Islet precursor cell (in vitro differentiated cells): ENCODE measurements at regions not wholly inside any gene's neighbourhood (a gene's known extent, or its start where the extent isn't known, plus 50 kb on each side); places are given as distances from the start of the nearest gene placed in this dataset.
"Not testable (repeated sequence)": the region's sequence is repeated elsewhere in the genome, so short reads cannot be mapped to it uniquely, and the experiment has no call there.

Source experiments
- DNase-seq: peaks from one replicate; pipeline ENCODE4 v3.0.0-alpha.2; 2018

- DNase-seq = peak; percentile 94
Measured at GRCh38 chr6:19892260-19892659, 55.1 kb downstream of the ID4 start.

- DNase-seq = no peak
Measured at GRCh38 chr6:19895866-19896692, 58.9 kb downstream of the ID4 start.

GRCh38 chr6:19896693-19897010 lies 59.5 kb downstream of the ID4 start:
- no peak for DNase-seq

- DNase-seq = no peak
Measured at GRCh38 chr6:19898141-19898740, 61.1 kb downstream of the ID4 start.

GRCh38 chr6:19902201-19902600 lies 65.0 kb downstream of the ID4 start:
- DNase-seq = no peak

- DNase-seq = not testable (repeated sequence)
Measured at GRCh38 chr6:19904408-19904807, 67.2 kb downstream of the ID4 start.

- DNase-seq = no peak
Measured at GRCh38 chr6:19905584-19905983, 68.4 kb downstream of the ID4 start.

GRCh38 chr6:19906171-19906570 lies 69.0 kb downstream of the ID4 start:
- DNase-seq = no peak

GRCh38 chr6:19911223-19911622 lies 74.1 kb downstream of the ID4 start:
- DNase-seq = no peak

GRCh38 chr6:19918436-19918835 lies 81.3 kb downstream of the ID4 start:
- no peak for DNase-seq

- DNase-seq = no peak
Measured at GRCh38 chr6:19921786-19922185, 84.6 kb downstream of the ID4 start.

GRCh38 chr6:19925533-19925932 lies 88.4 kb downstream of the ID4 start:
- no peak for DNase-seq

- DNase-seq = no peak
Measured at GRCh38 chr6:19928461-19928860, 91.3 kb downstream of the ID4 start.

- no peak for DNase-seq
Measured at GRCh38 chr6:19929312-19929711, 92.1 kb downstream of the ID4 start.

- no peak for DNase-seq
Measured at GRCh38 chr6:19934996-19935591, 97.9 kb downstream of the ID4 start.

- not testable (repeated sequence) for DNase-seq
Measured at GRCh38 chr6:19939321-19939720, 102.2 kb downstream of the ID4 start.

GRCh38 chr6:19939926-19940325 lies 102.8 kb downstream of the ID4 start:
- DNase-seq = not testable (repeated sequence)

- DNase-seq = no peak
Measured at GRCh38 chr6:19943042-19943441, 105.9 kb downstream of the ID4 start.

GRCh38 chr6:19945843-19946358 lies 108.7 kb downstream of the ID4 start:
- no peak for DNase-seq

- DNase-seq = no peak
Measured at GRCh38 chr6:19949155-19949554, 112.0 kb downstream of the ID4 start.

GRCh38 chr6:19964115-19964514 lies 126.9 kb downstream of the ID4 start:
- DNase-seq = no peak

GRCh38 chr6:19968201-19968600 lies 131.0 kb downstream of the ID4 start:
- DNase-seq = no peak

- DNase-seq = no peak
Measured at GRCh38 chr6:19972221-19972620, 135.1 kb downstream of the ID4 start.
